Liver (tissue), 8 donors: ENCODE measurements at regions not wholly inside any gene's neighbourhood (a gene's known extent, or its start where the extent isn't known, plus 50 kb on each side); places are given as distances from the start of the nearest gene placed in this dataset.

Experiments used
- DNase-seq: peaks from one replicate; pipeline ENCODE4 v3.0.0-alpha.2; 2017; ENCODE audit warnings: low spot score
- H3K27ac ChIP-seq, 2 donors: one replicate each; pipeline ENCODE4 v1.7.0; 2013; ENCODE audit warnings: inconsistent platforms in 2 of 2, low read length in 2 of 2, control low read depth in 1 of 2, low read depth in 1 of 2, mild to moderate bottlenecking in 1 of 2
- H3K27me3 ChIP-seq, 4 donors: one replicate each; pipeline versions ENCODE4 v1.6.1 to v1.7.0; 2013; ENCODE audit warnings: low read length in 3 of 4, inconsistent platforms in 1 of 4, mild to moderate bottlenecking in 1 of 4, moderate library complexity in 1 of 4; ENCODE audit not compliant: control insufficient read depth in 4 of 4, insufficient read depth in 4 of 4
- H3K36me3 ChIP-seq, 4 donors: one replicate each; pipeline versions ENCODE4 v1.6.1 to v1.7.0; 2013; ENCODE audit warnings: low read length in 3 of 4, mild to moderate bottlenecking in 3 of 4, low read depth in 1 of 4, moderate library complexity in 1 of 4; ENCODE audit not compliant: control insufficient read depth in 4 of 4, insufficient read depth in 3 of 4
- H3K4me1 ChIP-seq, 4 donors: one replicate each; pipeline versions ENCODE4 v1.6.1 to v1.7.0; 2013; ENCODE audit warnings: low read length in 3 of 4, mild to moderate bottlenecking in 3 of 4, moderate library complexity in 1 of 4; ENCODE audit not compliant: control insufficient read depth in 4 of 4, insufficient read depth in 4 of 4
- H3K4me3 ChIP-seq, 3 donors: one replicate each; pipeline versions ENCODE4 v1.6.1 to v1.7.0; 2013; ENCODE audit warnings: low read length in 3 of 3, control low read depth in 1 of 3, low read depth in 1 of 3, mild to moderate bottlenecking in 1 of 3
- H3K9ac ChIP-seq, 2 donors: one replicate each; pipeline ENCODE4 v1.7.0; 2013; ENCODE audit warnings: low read length in 2 of 2, mild to moderate bottlenecking in 2 of 2, moderate library complexity in 2 of 2, control low read depth in 1 of 2, low read depth in 1 of 2
- H3K9me3 ChIP-seq, 4 donors: one replicate each; pipeline versions ENCODE4 v1.6.1 to v1.7.0; 2013; ENCODE audit warnings: low read length in 3 of 4; ENCODE audit not compliant: control insufficient read depth in 4 of 4
- CTCF ChIP-seq: fragments of 150-350 bp; IDR thresholded peaks from 2 replicates; pipeline ENCODE4 v1.5.1; 2017; ENCODE audit warnings: improper control_type of control experiment, low read depth, low read length; ENCODE audit not compliant: missing input control
- EGR1 ChIP-seq, 2 donors: IDR thresholded peaks; 2 replicates each; pipeline ENCODE4 v1.6.1; 2016 to 2018; ENCODE audit warnings: antibody characterized with exemption in 2 of 2, low read depth in 2 of 2
- FOXA1 ChIP-seq: IDR thresholded peaks from 2 replicates; pipeline ENCODE4 v1.6.1; 2016; ENCODE audit warnings: antibody characterized with exemption
- FOXA2 ChIP-seq: IDR thresholded peaks from 2 replicates; pipeline ENCODE4 v1.6.1; 2016; ENCODE audit warnings: antibody characterized with exemption
- HNF4A ChIP-seq, 2 donors: conservative IDR thresholded peaks; 2 replicates each; pipeline ENCODE4 v1.6.1; 2016; ENCODE audit warnings: antibody characterized with exemption in 2 of 2, mild to moderate bottlenecking in 2 of 2
- HNF4G ChIP-seq: IDR thresholded peaks from 2 replicates; pipeline ENCODE4 v1.6.1; 2016; ENCODE audit warnings: antibody characterized with exemption
- JUND ChIP-seq, 2 donors: IDR thresholded peaks; 2 replicates each; pipeline ENCODE4 v1.6.1; 2016; ENCODE audit warnings: antibody characterized with exemption in 2 of 2
- RAD21 ChIP-seq, 2 donors: IDR thresholded peaks; 2 replicates each; pipeline ENCODE4 v1.6.1; 2016; ENCODE audit warnings: antibody characterized with exemption in 2 of 2, mild to moderate bottlenecking in 2 of 2
- REST ChIP-seq: IDR thresholded peaks from 2 replicates; pipeline ENCODE4 v1.6.1; 2016; ENCODE audit warnings: antibody characterized with exemption, mild to moderate bottlenecking
- RXRA ChIP-seq, 2 donors: IDR thresholded peaks; 2 replicates each; pipeline ENCODE4 v1.6.1; 2017 to 2018; ENCODE audit warnings: antibody characterized with exemption in 2 of 2, mild to moderate bottlenecking in 1 of 2
- TAF1 ChIP-seq: conservative IDR thresholded peaks from 2 replicates; pipeline ENCODE4 v1.6.1; 2016; ENCODE audit warnings: antibody characterized with exemption, mild to moderate bottlenecking
- YY1 ChIP-seq: IDR thresholded peaks from 2 replicates; pipeline ENCODE4 v1.6.1; 2016; ENCODE audit warnings: antibody characterized with exemption, mild to moderate bottlenecking
- WGBS: extraction: QIAGEN DNeasy Blood & Tissue Kit; methylation state at CpG from one replicate; pipeline ENCODE4 v1.1.7; 2013; 5-methylcytosine and 5-hydroxymethylcytosine counted together
- donor health status: healthy.
- donor health status: healthy.
- donor health status: healthy.
- donor health status: healthy.
- donor health status: healthy.

- no peaks in the 10 kb centered on the region for H3K36me3 ChIP-seq
- no peaks in the 10 kb centered on the region for H3K9me3 ChIP-seq
- H3K9ac ChIP-seq: no peak overlapping the region
- TF ChIP-seq REST (no peak), CTCF (no peak), HNF4G (no peak), EGR1 (IDR thresholded peaks at IDR 0.05; ENCODE audit: low read depth in 2 of 2) (no peak), RAD21 (IDR thresholded peaks at IDR 0.05) (no peak), JUND (IDR thresholded peaks at IDR 0.05) (no peak), RXRA (IDR thresholded peaks at IDR 0.05) (no peak)
- no peaks in the 10 kb centered on the region for H3K27me3 ChIP-seq
- 80% methylated on average over 5 of the region's 5 CpGs for WGBS
- H3K4me1 ChIP-seq: no peaks in the 10 kb centered on the region
- H3K4me3 ChIP-seq: no peak overlapping the region
- DNase-seq: no peak
- H3K27ac ChIP-seq: no peak overlapping the region
Observed at GRCh38 chr6:20328266-20328923, 73.3 kb upstream of the E2F3 start.

- Histone ChIP-seq H3K9ac (no peak overlapping the region), H3K27me3 (no peaks in the 10 kb centered on the region), H3K4me1 (no peaks in the 10 kb centered on the region), H3K9me3 (no peaks in the 10 kb centered on the region), H3K27ac (no peak overlapping the region), H3K4me3 (no peak overlapping the region), H3K36me3 (no peaks in the 10 kb centered on the region)
- WGBS: 39% methylated on average over 3 of the region's 3 CpGs
- TF ChIP-seq TAF1 (no peak), REST (no peak), FOXA2 (no peak), HNF4G (no peak), RXRA (IDR thresholded peaks at IDR 0.05) (no peak), EGR1 (IDR thresholded peaks at IDR 0.05; ENCODE audit: low read depth in 2 of 2) (no peak), HNF4A (conservative IDR thresholded peaks at IDR 0.05) (no peak), YY1 (no peak), FOXA1 (no peak)
- DNase-seq: no peak
Observed at GRCh38 chr6:20328924-20329300, 72.8 kb upstream of the E2F3 start.
